ENCODE measurements at regions not wholly inside any gene's neighbourhood (a gene's known extent, or its start where the extent isn't known, plus 50 kb on each side); places are given as distances from the start of the nearest gene placed in this dataset.

GRCh38 chr2:207216457-207216856 lies 50.7 kb upstream of the KLF7 start:
- no peak overlapping the region for H3K4me2 ChIP-seq
- H3K79me2 ChIP-seq (ENCODE audit: low read depth): no peaks in the 10 kb centered on the region
- H3K36me3 ChIP-seq (ENCODE audit: low read depth): no peaks in the 10 kb centered on the region
- no peak for TF ChIP-seq EZH2 (IDR thresholded peaks at IDR 0.05; ENCODE audit: low read depth)
- TF ChIP-seq CTCF (conservative IDR thresholded peaks at IDR 0.05): no peak
- H3K9me3 ChIP-seq (ENCODE audit: insufficient read depth, low read depth): no peaks in the 10 kb centered on the region; the same call in 1 of the 2 replicates
- no peaks in the 10 kb centered on the region for H3K9me2 ChIP-seq (ENCODE audit: insufficient read depth)
- no peak overlapping the region for H3K4me3 ChIP-seq
- ChIA-PET CTCF (no interaction called here), POLR2A (ENCODE audit: unreplicated experiment) (no interaction called here)
- H3K27ac ChIP-seq: no peak overlapping the region
- no TSS peak for BruUV-seq (replicated peaks)
- no peak overlapping the region for H2AFZ ChIP-seq
- intact Hi-C loops (cut with micrococcal nuclease; ENCODE audit: unreplicated experiment): no loop called here
- DNase-seq: no peak
- H3K4me1 ChIP-seq (replicated peaks; ENCODE audit: insufficient read depth): 0 out of 2 replicates have a peak, but pooled peaks cover 4% of the 10 kb centered on the region
- no peaks in the 10 kb centered on the region for H3K27me3 ChIP-seq (ENCODE audit: insufficient read depth, low read depth)
- H3F3A ChIP-seq (ENCODE audit: insufficient read depth, low read depth): no peaks in the 10 kb centered on the region
- no peaks in the 10 kb centered on the region for H4K20me1 ChIP-seq (ENCODE audit: insufficient read depth)

DNA sequence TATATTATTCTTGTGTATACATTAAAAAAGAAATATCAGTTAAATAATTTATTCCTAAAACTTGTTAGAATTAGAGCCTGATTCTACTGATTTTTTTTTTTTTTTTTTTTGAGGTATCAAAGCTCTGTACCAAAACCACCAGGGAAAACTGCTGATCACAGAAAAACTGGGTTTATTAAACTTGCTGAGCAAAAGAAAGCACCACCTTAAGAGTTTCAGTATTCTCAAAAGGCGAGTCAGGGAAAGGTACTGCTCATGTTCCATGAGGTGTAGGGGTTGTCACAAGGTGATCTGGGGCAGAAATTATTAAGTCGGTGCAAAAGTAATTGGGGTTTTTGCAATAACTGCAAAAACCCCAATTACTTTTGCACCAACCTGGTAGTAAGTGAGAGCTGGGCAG lies 51.7 kb upstream of the KLF7 start:
- H3K27me3 ChIP-seq (ENCODE audit: insufficient read depth, low read depth): no peaks in the 10 kb centered on the region
- H3K4me3 ChIP-seq: no peak overlapping the region
- H3K9me2 ChIP-seq (ENCODE audit: insufficient read depth): no peaks in the 10 kb centered on the region
- TF ChIP-seq EZH2 (IDR thresholded peaks at IDR 0.05; ENCODE audit: low read depth) (no peak), CTCF (conservative IDR thresholded peaks at IDR 0.05) (no peak)
- H2AFZ ChIP-seq: no peak overlapping the region
- H3K79me2 ChIP-seq (ENCODE audit: low read depth): no peaks in the 10 kb centered on the region
- CTCF ChIA-PET: no interaction called here
- no peaks in the 10 kb centered on the region for H3F3A ChIP-seq (ENCODE audit: insufficient read depth, low read depth)
- H3K9me3 ChIP-seq (ENCODE audit: insufficient read depth, low read depth): no peaks in the 10 kb centered on the region
- H3K4me2 ChIP-seq: no peak overlapping the region
- no peak for DNase-seq
- no peaks in the 10 kb centered on the region for H3K36me3 ChIP-seq (ENCODE audit: low read depth)
- H3K27ac ChIP-seq: no peak overlapping the region
- 0 out of 2 replicates have a peak, but pooled peaks cover 4% of the 10 kb centered on the region for H3K4me1 ChIP-seq (replicated peaks; ENCODE audit: insufficient read depth)
- intact Hi-C loops (cut with micrococcal nuclease; ENCODE audit: unreplicated experiment): no loop called here
- no peaks in the 10 kb centered on the region for H4K20me1 ChIP-seq (ENCODE audit: insufficient read depth)
- POLR2A ChIA-PET (ENCODE audit: unreplicated experiment): no interaction called here
- BruUV-seq (replicated peaks): no TSS peak

DNA sequence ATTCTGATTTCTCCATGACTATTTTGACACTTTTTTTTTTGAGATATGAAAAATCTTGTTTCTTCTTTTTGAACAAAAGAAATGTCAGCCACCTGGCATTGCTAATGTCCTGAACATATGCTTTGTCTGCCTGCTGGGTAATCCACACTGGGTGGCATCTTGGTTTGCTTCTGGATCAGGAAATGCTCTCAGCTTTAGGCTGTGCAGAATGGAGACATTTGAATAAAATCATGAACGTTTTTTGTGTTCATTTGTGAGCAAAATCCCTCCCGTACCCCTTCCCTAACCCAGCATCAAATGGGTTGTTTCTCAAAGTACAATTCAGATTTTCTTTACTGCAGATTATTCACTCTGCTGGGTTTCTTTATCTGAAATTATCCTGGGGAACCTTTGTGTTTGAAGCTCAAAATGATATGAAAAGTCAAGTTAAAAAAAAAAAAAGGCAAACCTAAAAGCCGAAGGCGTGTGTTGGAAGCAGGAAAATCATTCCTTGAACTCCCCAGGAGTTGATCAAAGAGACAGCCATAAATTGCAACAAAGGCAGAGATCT lies 53.4 kb upstream of the KLF7 start:
- Histone ChIP-seq H3K79me2 (ENCODE audit: low read depth) (no peaks in the 10 kb centered on the region), H3K9me2 (ENCODE audit: insufficient read depth) (no peaks in the 10 kb centered on the region), H3K9me3 (ENCODE audit: insufficient read depth, low read depth) (no peaks in the 10 kb centered on the region), H3K27ac (no peak overlapping the region), H4K20me1 (ENCODE audit: insufficient read depth) (no peaks in the 10 kb centered on the region), H3F3A (ENCODE audit: insufficient read depth, low read depth) (no peaks in the 10 kb centered on the region), H3K27me3 (ENCODE audit: insufficient read depth, low read depth) (no peaks in the 10 kb centered on the region), H3K36me3 (ENCODE audit: low read depth) (no peaks in the 10 kb centered on the region), H3K4me1 (replicated peaks; ENCODE audit: insufficient read depth) (0 out of 2 replicates have a peak, but pooled peaks cover 4% of the 10 kb centered on the region), H3K4me2 (no peak overlapping the region), H3K4me3 (no peak overlapping the region), H2AFZ (no peak overlapping the region)
- CTCF ChIA-PET: interaction anchor here (0.5 kb wide), 1 partner anchor 10 kb away, joined by 7 read pairs; no protein-coding TSS in a partner anchor
- POLR2A ChIA-PET (ENCODE audit: unreplicated experiment): no interaction called here
- DNase-seq: no peak
- intact Hi-C loops (cut with micrococcal nuclease; ENCODE audit: unreplicated experiment): no loop called here
- no peak for TF ChIP-seq EZH2 (IDR thresholded peaks at IDR 0.05; ENCODE audit: low read depth)
- no peak for TF ChIP-seq CTCF (conservative IDR thresholded peaks at IDR 0.05)
- BruUV-seq (replicated peaks): no TSS peak

All from PC-9 (cell line).